ENCODE measurements at regions not wholly inside any gene's neighbourhood (a gene's known extent, or its start where the extent isn't known, plus 50 kb on each side); places are given as distances from the start of the nearest gene placed in this dataset.

DNA sequence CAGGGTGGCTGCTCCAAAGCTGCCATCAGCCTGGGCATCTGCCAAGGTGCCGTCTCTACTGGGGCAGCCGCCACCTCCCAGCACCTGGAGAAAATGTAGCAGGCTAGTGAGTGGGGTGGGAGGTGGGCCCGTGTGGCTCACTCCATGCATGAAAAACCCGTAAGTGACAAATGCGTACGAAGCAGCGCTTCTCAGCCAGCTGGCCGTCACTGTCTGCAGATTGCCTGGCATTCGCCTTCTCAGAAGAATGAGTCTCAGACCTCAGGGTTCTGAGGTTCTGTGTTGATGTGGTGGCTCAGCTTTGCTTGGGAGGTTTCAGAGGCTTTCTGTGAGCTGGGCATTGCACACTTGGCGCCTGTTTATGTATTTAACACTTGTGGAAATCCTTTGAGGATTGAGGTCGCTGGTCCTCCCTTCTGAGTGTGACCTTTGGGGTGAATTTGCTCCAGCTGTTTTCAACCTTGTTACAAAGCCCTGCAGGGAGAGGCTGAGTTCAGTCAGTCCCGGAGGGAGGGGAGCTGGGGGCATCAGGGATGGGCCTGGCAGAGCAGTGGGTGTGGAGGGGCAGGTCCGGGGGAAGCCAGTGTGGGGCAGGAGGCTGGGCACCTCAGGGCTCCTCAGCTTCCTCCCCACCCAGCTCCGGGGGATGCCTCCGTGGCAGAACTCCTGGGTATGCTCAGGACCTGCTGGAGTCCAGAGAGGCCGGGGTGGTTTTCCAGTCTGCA is 977.0 kb downstream of the TBC1D22A start:
- no peak for DNase-seq

DNA sequence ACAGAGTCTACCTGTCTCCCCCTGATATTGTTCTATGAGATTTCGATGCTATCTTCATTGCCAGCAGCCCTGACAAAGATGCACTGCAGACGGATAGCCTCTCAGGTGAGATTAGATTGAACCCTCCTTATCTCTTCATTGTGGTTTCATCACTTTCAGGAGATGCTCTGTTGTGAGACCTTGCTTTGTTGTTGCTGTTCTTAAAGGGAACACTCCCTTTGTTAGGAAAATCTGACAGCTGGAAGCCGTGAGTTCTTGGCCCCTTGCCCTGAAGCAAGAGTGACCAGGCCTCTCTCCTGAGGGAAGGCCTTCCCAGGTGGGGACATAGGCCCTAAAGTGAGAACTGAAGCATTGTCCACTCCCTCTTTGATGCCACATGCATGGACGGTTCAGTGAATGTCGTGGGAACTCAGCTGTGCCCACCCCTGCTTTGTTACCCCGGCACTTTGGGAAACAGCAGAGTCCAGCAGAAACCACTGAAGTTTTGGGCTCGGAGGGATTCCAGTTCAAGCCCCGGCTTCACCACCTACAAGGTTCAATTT is 976.1 kb downstream of the TBC1D22A start:
- no peak for DNase-seq

- no peak for DNase-seq
Measured at GRCh38 chr22:47736186-47737034, 974.0 kb downstream of the TBC1D22A start.

GRCh38 chr22:47734511-47734910 is 972.1 kb downstream of the TBC1D22A start:
- no peak for DNase-seq

GRCh38 chr22:47727641-47728040 is 965.2 kb downstream of the TBC1D22A start:
- no peak for DNase-seq

DNA sequence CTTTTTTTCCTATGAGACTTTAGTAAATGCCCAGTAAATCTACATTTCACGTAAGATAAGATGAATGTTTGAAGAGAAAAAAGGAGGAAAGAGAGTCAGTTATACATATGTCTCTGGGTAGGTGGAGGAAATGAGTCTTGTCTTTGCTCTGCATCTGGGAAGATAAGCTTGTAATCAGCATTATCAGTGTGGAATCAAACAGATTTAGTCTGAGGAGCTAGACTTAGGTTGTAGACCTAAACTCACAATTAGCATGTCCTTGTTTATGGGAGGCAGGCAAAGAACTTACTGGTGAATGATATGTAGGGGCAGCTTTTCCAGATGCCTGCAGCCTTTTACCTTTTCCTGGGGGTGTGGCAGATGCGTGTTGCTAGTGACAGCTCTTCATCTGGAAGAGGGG is 962.3 kb downstream of the TBC1D22A start:
- DNase-seq: no peak

- no peak for DNase-seq
Measured at GRCh38 chr22:47724030-47724429, 961.6 kb downstream of the TBC1D22A start.

- no peak for DNase-seq
Measured at GRCh38 chr22:47718337-47718736, 955.9 kb downstream of the TBC1D22A start.

GRCh38 chr22:47716890-47717615 is 954.6 kb downstream of the TBC1D22A start:
- DNase-seq: no peak

DNA sequence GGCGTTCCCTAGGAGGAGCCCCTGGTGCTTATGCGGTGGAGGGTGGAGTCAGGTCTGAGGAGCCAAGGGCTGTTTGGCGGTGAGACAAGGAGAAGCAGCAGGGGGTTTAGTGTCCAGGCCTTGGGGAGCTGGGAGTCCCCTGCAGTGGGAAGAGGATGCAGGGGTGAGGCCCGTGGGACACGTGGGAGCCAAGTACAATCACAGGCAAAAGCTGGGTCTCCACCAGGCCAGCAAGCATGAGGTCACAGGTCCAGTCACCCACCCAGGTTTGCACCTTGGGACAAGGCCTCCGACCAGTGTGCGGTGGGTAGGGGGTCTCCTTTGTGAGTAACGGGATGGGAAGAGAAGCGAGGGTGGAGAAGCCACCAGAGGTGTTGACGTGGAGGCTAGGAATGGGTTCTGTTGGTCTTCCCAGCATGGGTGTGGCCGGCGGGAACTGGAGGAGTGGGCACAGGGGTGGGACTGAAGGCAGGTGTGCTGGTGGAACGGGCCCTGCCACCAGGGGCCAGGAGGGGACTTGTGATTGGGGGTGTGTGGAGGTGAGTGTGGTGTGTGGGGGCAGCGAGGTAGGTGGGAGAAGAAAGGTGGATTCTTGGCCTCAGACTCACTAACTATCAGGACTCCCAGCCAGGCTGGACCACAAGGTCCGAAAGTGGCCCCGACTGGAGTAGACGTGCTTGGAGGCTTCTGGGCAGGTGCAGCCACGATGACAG is 953.6 kb downstream of the TBC1D22A start:
- DNase-seq: no peak

GRCh38 chr22:47713941-47714340 is 951.5 kb downstream of the TBC1D22A start:
- no peak for DNase-seq

- no peak for DNase-seq
Measured at GRCh38 chr22:47710135-47710534, 947.7 kb downstream of the TBC1D22A start.

DNA sequence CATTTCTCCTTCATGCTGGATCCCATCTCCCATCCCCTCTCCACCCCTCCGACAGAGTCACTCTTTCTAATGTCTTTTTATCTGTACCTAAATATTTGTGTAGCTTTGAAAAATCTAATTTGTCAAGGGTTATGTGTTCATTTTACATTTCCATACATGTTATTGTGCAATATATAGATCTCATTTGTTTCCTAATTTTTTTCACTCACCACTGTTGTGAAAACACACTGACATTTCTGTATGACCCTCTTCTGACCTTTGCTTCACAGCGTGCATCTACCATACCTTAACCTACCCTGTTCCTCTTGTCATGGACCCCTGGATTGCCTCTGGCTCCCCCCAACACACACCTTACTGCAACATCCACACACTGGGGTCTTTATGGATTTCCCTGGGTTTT is 942.9 kb downstream of the TBC1D22A start:
- no peak for DNase-seq

DNA sequence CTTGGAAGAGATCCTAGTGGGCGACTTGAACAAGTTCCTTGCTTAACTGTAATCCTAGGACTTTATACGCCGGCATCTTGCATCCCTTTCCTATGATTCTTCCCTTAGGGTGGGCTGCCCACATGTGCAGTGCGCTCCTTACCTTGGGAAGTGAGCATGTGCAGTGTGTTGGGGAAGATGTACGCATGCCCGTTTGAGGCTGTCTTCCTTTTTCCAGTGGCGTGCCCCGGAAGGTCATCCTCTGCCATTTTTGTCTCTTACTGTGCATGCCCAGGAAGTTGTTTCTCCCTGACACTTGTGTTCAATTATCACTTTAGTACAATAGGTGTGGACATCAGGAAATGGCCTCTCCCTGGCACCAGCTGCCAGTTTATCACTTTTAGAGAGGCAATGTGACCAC is 936.5 kb downstream of the TBC1D22A start:
- DNase-seq: no peak

DNA sequence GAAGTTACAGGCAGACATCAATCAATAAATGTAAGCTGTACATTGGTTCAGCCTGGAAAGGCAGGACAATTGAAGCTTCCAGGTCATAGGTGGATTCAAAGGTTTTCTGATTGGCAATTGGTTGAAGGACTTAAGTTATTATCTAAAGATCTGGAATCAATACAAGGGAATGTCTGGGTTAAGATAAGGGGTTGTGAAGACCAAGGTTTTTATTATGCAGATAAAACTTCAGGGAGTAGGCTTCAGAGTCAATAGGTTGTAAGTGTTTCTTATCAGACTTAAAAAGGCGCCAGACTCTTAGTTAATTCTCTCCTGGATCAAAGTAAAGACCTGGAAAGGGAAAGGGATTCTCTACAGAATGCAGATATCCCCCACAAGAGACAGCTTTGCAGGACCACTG is 935.4 kb downstream of the TBC1D22A start:
- no peak for DNase-seq

- no peak for DNase-seq
Measured at GRCh38 chr22:47696776-47697175, 934.3 kb downstream of the TBC1D22A start.

- DNase-seq: no peak
Measured at GRCh38 chr22:47695176-47695575, 932.7 kb downstream of the TBC1D22A start.

DNA sequence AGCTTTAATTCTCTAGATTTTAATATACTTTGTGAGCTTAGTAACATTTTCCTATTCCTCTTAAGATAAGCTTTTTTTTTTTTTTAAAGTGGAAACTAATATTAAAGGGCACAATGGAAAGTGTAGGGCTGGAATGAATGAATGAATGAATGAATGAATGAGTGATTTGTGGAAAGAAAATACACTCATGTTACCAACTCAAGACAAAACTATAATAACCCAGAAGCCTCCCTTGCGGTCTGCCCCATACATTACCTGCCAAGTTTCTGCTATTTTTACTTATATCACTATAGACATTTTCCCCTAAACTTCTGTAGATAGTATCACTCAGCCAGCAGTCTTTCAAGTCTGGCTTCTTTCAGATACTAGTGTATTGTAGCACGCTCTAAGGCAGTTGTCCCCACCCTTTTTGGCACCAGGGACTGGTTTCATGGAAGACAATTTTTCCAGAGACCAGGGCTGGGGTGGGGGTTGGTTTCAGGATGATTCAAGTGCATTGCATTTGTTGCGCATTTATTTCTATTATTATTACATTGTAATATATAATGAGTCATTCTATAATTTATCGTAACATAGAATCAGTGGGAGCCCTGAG is 932.2 kb downstream of the TBC1D22A start:
- no peak for DNase-seq

DNA sequence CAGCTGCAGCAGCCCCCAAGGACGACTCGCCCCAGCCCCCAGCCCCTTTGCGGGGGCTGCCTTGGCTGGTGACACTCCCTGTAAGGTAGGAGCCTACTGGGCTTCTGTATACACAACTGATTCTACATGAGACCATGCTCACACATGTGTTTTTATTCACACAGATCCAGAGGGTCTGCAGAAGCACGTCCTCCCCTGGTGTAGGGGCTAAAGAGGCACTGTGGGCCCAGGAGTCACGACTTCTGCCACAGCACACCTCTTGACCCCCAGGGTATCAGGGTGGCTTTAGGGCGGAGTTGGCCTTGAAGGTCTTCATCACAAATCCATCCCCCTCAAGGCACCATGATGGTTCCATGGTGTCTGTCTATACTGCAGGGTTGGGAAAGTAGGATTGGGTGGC is 931.2 kb downstream of the TBC1D22A start:
- DNase-seq: no peak

DNA sequence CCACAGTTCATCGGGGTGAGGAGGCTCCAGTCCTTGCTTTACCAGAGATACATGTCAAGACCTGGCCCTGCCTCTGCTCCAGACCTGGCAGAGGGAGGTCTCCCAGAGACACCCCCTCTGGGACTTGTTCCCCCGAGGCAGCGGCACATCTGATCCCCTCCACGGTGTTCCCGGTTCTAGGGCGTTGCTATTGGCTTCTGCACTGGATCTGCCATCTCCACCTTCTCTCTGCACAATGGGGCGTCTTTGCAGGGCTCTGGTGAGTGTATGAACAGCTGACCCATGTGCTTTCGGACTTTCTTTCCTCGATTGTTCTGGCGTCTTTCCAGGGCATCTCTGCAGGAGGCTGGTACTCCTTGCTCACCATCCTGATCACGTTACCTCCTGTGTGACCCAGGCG is 930.4 kb downstream of the TBC1D22A start:
- DNase-seq: no peak

GRCh38 chr22:47691152-47691895 is 928.9 kb downstream of the TBC1D22A start:
- DNase-seq: no peak

DNA sequence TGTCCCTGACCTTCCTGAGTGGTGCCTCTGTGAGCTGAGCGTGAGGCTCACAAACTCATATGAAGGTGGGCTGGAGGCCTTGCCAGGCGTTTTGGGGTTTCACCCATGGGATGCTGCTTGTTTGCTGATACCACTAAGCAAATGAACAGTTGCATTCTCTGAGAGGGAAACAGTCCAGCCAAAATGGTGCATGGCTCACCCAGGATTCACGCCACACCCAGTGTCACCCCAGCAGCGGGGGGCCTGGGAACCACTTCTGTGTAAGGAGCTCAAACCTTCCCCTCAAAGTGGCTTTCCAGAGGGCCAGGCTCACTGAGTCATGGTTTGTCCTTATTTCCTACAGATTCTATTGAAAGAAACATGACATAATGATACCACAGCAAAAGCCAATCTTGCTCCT is 928.1 kb downstream of the TBC1D22A start:
- DNase-seq: no peak
